Sigmoid colon (tissue), 4 donors: ENCODE measurements at regions not wholly inside any gene's neighbourhood (a gene's known extent, or its start where the extent isn't known, plus 50 kb on each side); places are given as distances from the start of the nearest gene placed in this dataset.

Source experiments
- EP300 ChIP-seq, 4 donors: sonication (generic); formaldehyde crosslinking; IDR thresholded peaks; one replicate each; pipeline ENCODE4 v1.6.1; 2017; ENCODE audit warnings: antibody characterized with exemption in 4 of 4
- POLR2A ChIP-seq, 2 donors: fragments of 450-650 bp; IDR thresholded peaks; one replicate each; pipeline ENCODE4 v1.6.1; 2016; ENCODE audit warnings: antibody characterized with exemption in 2 of 2, mild to moderate bottlenecking in 2 of 2, moderate library complexity in 2 of 2
- POLR2AphosphoS5 ChIP-seq, 4 donors: sonication (generic); formaldehyde crosslinking; IDR thresholded peaks; one replicate each; pipeline ENCODE4 v1.6.1; 2017; ENCODE audit warnings: antibody characterized with exemption in 4 of 4
- TF ChIP-seq, protein P1 (sequence below), 4 experiments: fragments of 450-650 bp in 3 of 4; fragments of 200-600 bp in 1 of 4; IDR thresholded peaks; one replicate each; pipeline ENCODE4 v1.5.1; 2016 to 2019; ENCODE audit warnings: antibody characterized with exemption in 4 of 4, mild to moderate bottlenecking in 3 of 4, moderate library complexity in 2 of 4

DNA sequence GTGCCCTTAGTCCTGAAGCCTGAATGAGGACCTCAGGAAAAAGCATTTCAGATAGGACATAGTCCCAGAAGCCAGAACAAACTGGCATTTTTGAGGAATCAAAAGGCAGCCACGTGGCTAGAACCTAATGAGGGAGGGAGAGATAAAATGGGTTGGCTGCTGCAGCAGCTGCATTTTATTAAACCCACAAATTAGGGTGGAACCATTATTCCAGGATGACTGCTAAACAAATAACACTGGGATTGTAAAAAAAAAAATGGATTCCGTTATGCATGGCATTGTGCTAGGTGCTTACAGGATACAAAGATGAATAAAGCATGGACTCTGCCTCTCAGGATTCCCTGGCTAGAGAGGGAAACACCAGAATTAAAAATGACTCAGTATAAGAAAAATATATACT lies 141.5 kb downstream of the SATB1 start:
- TF ChIP-seq POLR2A (IDR thresholded peaks at IDR 0.05): no peak
- TF ChIP-seq, protein P1, sequence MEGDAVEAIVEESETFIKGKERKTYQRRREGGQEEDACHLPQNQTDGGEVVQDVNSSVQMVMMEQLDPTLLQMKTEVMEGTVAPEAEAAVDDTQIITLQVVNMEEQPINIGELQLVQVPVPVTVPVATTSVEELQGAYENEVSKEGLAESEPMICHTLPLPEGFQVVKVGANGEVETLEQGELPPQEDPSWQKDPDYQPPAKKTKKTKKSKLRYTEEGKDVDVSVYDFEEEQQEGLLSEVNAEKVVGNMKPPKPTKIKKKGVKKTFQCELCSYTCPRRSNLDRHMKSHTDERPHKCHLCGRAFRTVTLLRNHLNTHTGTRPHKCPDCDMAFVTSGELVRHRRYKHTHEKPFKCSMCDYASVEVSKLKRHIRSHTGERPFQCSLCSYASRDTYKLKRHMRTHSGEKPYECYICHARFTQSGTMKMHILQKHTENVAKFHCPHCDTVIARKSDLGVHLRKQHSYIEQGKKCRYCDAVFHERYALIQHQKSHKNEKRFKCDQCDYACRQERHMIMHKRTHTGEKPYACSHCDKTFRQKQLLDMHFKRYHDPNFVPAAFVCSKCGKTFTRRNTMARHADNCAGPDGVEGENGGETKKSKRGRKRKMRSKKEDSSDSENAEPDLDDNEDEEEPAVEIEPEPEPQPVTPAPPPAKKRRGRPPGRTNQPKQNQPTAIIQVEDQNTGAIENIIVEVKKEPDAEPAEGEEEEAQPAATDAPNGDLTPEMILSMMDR (IDR thresholded peaks at IDR 0.05): no peak
- no peak for TF ChIP-seq EP300 (IDR thresholded peaks at IDR 0.05)
- no peak for TF ChIP-seq POLR2AphosphoS5 (IDR thresholded peaks at IDR 0.05)
